ENCODE measurements at regions not wholly inside any gene's neighbourhood (a gene's known extent, or its start where the extent isn't known, plus 50 kb on each side); places are given as distances from the start of the nearest gene placed in this dataset.
"Not testable (repeated sequence)": the region's sequence is repeated elsewhere in the genome, so short reads cannot be mapped to it uniquely, and the experiment has no call there.

DNA sequence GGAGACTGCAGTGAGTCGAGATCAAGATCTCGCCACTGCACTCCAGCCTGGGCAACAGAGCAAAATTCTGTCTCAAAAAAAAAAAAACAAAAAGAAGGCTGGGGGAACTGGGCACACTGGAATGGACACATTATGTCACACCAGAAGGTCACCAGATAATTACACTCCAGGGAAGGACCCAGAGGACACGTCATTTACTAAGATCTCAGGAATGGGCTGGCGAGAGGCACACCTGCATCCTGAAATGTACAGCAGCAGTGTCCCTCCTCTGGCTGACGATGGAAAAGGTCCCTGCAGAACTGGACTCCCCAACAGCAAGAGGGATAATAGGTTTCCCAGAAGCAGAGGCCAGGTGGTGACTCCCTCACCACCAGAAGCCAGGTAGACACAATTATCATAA, 243.5 kb downstream of the BCL11B start:
- no peak for DNase-seq (ENCODE audit: low spot score)

GRCh38 chr14:99029145-99029915, 242.7 kb downstream of the BCL11B start:
- DNase-seq (ENCODE audit: low spot score), result no peak

DNA sequence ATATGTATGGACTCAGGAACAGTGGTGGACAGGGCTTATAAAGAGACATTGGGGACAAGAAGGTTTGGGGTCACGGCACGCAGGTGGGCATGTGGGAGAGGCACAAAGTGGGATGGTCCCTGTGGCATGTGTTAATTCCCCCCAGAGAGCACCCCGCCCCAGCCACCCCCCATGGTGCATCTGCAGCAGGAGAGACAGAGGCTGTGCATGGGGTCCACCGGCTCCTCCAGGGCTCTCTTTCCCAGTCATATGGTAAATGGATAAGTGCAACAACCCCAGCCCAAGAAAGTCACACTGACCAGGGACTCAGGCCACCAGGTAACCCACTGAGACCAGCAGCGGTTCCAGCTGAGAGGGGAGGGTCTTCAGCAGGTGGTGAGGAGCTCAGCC, 242.1 kb downstream of the BCL11B start:
- DNase-seq (ENCODE audit: low spot score), result no peak

DNA sequence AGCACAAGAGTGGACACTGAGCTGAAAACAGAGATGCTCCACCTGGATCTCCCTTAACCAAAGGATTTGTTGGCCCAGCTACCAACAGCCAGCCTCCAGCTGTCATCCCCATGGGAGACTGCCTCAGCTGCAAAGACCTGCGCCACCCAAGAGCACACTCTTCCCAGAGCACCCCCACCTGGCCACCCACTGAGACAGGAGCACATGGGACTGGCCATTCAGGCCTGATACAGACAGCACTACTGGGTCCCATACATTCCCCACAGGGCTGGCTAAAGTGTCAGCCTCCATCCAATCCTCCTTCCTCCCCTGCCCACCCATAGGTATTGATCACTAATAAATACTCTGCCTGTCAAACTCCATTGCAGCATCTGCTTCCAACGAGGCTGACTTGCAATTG, 241.5 kb downstream of the BCL11B start:
- DNase-seq (ENCODE audit: low spot score), result no peak

DNA sequence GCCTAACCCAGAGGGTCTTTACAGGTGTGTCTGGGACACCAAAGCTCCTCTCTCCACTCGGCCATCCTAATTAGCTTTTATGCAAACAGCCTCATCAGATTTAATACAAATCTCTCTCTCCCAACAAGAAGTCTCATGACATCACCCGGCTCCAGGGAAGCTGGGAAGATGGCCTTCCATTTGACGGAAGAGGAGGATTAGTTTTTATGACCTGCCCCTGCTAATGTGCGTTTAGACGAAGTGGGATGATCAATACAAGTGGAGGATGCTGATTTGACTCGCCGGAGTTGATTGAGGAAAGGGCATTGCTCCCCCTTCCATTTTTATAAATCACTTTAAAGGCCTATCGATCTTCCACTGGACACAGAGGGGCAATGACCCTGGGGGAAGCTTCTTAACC, 239.2 kb downstream of the BCL11B start:
- DNase-seq (ENCODE audit: low spot score), result no peak

GRCh38 chr14:99033951-99034350, 238.0 kb downstream of the BCL11B start:
- DNase-seq (ENCODE audit: low spot score), result no peak

DNA sequence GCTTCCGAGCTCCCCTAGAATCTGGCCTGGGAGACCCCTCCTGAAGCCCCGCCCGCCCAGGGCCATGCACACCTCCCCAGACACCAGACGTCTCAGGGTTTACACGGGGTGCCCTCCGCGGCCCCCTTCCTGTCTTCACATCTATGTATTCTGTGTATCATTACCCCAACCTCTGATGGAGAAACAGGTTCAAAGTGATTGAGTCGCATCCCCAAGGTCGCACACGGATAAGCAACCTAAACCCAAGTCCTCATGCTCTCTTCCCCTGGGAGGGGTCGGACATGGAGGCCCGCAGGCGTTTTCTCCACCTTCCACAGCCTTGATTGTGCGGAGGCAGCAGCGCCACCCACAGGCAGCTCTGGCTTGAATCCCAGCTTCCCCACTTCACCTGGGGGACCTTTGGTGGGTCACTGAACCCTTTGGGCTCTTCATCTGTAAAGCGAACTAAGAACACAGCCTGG, 237.3 kb downstream of the BCL11B start:
- no peak for DNase-seq (ENCODE audit: low spot score)

DNA sequence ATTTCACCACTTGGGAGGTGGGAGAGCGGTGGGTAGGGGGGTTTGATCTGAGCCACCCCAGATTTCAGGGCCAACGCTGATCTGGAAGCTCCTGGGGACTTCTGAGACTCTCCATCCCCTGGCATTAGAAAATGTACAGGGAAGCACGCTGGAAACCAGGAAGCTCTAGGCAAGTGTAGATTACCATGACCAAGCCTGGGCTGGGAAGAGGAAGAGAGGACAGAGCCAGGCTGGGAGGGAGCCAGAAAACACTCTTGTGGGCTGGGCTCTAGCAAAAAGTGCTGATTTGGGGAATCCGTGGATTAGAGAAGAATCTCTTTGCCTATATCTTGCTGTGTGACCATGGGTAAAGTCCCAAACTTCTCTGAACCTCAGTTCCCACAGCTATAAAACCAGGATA, 236.7 kb downstream of the BCL11B start:
- DNase-seq (ENCODE audit: low spot score), result peak; percentile 56

DNA sequence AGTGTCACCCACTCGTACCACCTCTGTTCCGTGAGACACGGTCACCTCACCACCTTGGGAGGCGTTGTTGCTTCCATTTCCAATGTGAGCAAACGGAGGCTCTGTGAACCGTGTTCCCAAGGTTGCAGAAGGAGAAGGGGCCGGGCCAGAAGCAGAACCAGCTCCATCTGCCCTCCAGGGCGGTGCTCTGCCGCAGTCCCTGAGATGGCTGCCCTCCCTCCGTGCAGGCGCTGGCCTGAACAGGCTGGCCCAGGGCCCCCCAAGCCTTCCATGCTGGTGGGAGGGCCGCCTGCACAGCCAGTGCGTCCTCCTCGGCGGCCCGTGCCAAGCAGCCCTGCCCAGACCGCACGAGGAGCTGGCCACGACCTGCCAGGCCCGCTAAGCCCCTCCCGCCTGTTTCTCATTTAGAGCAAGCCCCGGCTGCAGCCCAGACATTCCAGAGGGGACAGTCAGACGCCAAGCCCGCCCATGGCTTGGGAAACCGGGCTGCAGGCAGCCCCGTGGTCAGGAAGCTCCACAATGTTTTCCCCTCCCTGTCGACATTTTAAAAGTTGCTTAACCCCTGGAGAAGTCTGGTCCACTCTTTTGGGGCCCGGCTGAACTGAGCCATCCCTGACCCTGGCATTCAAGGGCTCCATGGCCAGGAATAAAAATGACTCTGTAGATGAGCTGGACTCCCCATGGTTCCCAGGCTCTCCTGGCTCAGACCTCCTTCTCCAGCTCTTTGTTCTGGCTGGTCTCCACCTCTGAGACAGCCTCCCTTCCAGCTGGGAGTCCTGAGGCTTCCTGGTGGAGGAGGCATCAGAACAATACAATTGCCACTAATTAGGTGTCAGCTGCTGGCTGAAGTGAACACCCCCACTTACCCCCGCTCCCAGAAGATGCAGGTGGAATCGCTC, 236.0 kb downstream of the BCL11B start:
- DNase-seq (ENCODE audit: low spot score), result peak; percentile 86

- DNase-seq (ENCODE audit: low spot score), result no peak
These were observed 235.2 kb downstream of the BCL11B start for GRCh38 chr14:99036611-99037293.

GRCh38 chr14:99037326-99037725, 234.7 kb downstream of the BCL11B start:
- not testable (repeated sequence) for DNase-seq (ENCODE audit: low spot score)

- DNase-seq (ENCODE audit: low spot score), result peak; percentile 16
These were observed 234.1 kb downstream of the BCL11B start for GRCh38 chr14:99037777-99038430.

DNA sequence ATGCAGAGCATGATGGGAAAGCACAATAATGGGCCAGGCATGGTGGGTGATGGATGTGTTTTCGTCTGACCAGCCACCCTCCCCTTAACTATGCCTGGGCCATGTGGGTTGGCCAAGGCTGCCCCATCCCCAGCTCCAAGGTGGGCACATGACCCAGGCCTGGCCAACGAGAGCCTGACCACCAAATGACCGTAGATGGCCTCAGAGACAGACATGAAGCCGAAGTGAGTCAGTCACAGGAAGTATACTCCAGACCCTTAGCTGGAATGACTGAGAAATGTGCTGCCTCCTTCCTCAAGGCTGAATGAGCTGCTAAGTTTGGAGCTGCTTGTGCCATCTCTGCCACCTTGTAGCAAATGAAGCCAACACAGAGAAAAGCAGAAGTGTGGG, 233.6 kb downstream of the BCL11B start:
- peak; percentile 74 for DNase-seq (ENCODE audit: low spot score)

DNA sequence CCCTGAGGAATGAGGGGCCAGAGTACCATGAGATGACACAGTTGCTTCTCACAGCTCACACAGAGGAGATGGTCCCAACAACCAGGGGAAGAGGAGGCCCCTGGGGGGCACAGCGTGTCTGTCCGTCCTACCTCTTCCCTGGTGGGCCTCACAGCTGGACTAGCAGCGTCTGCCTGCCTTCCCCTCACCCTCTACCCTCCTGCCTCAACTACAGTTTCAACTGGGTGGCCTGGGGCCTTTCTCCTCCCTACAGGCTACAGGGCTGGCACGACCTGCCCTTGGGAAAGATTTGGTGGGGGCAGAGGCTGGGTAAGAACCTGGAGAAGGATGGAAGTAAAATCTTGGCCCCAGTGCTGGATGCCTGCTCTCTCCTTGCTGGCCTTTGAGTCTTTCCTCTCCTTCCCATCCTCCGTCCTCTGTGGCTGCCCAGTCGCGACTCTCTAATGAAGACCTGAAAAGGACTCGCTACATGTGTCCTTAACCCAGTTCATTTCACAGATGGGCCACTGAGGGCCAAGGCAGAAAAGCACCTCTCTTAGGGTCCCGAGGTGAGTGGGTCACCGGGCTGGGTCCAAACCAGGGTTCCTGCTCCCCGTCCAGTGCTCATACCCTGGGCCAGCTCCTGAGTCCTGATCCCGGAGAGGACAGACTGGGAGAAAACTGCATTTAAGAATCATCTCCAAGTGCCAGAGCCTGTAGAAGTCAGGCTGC, 232.5 kb downstream of the BCL11B start:
- DNase-seq (ENCODE audit: low spot score), result no peak

GRCh38 chr14:99040052-99040451, 231.9 kb downstream of the BCL11B start:
- DNase-seq (ENCODE audit: low spot score), result no peak

DNA sequence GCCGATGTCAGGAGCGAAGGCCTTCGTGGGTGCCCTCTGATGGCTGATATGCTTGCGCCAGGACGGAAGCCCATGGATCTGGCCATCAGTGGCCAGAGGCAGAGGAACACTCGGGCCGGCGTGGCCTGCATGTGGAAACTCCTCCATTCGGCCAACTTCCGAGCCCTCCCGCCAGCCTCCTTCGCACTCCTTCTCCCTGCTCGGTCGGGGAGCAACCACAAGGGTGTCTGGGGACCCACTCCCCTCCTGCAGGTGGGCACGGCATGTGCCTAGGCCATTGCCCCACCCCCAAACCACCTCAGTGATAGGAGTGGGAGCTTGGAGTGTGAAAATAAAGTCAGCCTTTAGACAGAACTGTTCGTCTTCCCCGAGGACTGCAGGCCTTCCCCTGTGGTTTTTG, 231.3 kb downstream of the BCL11B start:
- no peak for DNase-seq (ENCODE audit: low spot score)

GRCh38 chr14:99041141-99041819, 230.7 kb downstream of the BCL11B start:
- no peak for DNase-seq (ENCODE audit: low spot score)

- DNase-seq (ENCODE audit: low spot score), result no peak
These were observed 230.2 kb downstream of the BCL11B start for GRCh38 chr14:99041820-99042174.

- DNase-seq (ENCODE audit: low spot score), result no peak
These were observed 229.4 kb downstream of the BCL11B start for GRCh38 chr14:99042381-99043266.

DNA sequence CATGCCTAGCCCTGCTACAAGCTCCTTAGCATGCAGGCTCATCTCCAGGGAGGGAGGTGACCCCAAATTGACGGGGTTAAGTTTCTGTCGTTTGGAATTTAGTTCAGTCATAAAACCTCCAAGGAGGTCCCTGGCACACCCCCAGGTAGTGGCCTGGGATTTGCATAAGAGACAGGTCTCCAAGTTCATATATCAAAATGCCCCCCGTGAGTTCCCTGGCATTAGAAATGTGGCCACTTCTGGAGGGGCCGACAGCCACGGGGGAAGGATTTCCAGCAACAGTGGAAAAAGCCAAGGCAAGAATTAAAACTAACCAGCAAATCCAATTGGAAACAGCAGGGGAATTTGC, 228.8 kb downstream of the BCL11B start:
- DNase-seq (ENCODE audit: low spot score), result no peak
